H1 (cell line): ENCODE measurements at regions not wholly inside any gene's neighbourhood (a gene's known extent, or its start where the extent isn't known, plus 50 kb on each side); places are given as distances from the start of the nearest gene placed in this dataset.

Source experiments
- CTCF ChIA-PET: fragments of 300-600 bp; sonication (Branson Sonifier 250); formaldehyde crosslinking; loops from one replicate; lab custom pipeline; 2021; ENCODE audit not compliant: partially characterized antibody; lab: Charles Lee
- POLR2A ChIA-PET: fragments of 300-600 bp; sonication (Branson Sonifier 250); formaldehyde crosslinking; loops from one replicate; lab custom pipeline; 2021; ENCODE audit warnings: inconsistent platforms; ENCODE audit not compliant: partially characterized antibody; lab: Charles Lee
- DNase-seq, 2 experiments: peaks; one replicate each; pipeline versions ENCODE4 v3.0.0 to v3.0.0-alpha.2; 2010 to 2022; ENCODE audit warnings: low spot score in 2 of 2, low read depth in 1 of 2, mixed read lengths in 1 of 2
- FAIRE-seq: peaks from 2 replicates; lab custom pipeline; 2011; peaks lifted over from hg19 to GRCh38; lab: Jason Lieb, UNC
- H2AFZ ChIP-seq: 2 replicates; pipeline ENCODE4 v1.8.1; 2012; ENCODE audit warnings: low read length, inconsistent platforms
- H2AK5ac ChIP-seq: 2 replicates; pipeline ENCODE4 v1.6.1; 2013; ENCODE audit warnings: low read depth, low read length
- H2BK120ac ChIP-seq: replicated peaks from 2 replicates; pipeline ENCODE3; 2013; ENCODE audit warnings: low read depth, low read length, inconsistent platforms
- H2BK12ac ChIP-seq: 2 replicates; pipeline ENCODE4 v1.6.1; 2013; ENCODE audit warnings: low read depth, low read length
- H2BK15ac ChIP-seq: 2 replicates; pipeline ENCODE4 v1.6.1; 2013; ENCODE audit warnings: low read length
- H2BK20ac ChIP-seq: 2 replicates; pipeline ENCODE4 v1.6.1; 2013; ENCODE audit warnings: low read length
- H2BK5ac ChIP-seq: 2 replicates; pipeline ENCODE4 v1.6.1; 2013; ENCODE audit warnings: low read depth, low read length
- H3K14ac ChIP-seq: 2 replicates; pipeline ENCODE4 v1.6.1; 2013; ENCODE audit warnings: inconsistent platforms; ENCODE audit not compliant: insufficient read length
- H3K18ac ChIP-seq: 2 replicates; pipeline ENCODE4 v1.6.1; 2013; ENCODE audit warnings: low read length; ENCODE audit errors: extremely low read depth
- H3K23ac ChIP-seq: 2 replicates; pipeline ENCODE4 v1.6.1; 2013; ENCODE audit warnings: inconsistent platforms; ENCODE audit not compliant: insufficient read length
- H3K23me2 ChIP-seq: 2 replicates; pipeline ENCODE4 v1.6.1; 2013; ENCODE audit warnings: low read depth, low read length
- H3K27ac ChIP-seq: 2 replicates; pipeline ENCODE4 v1.6.1; 2011; ENCODE audit warnings: low read depth, low read length, inconsistent platforms
- H3K27me3 ChIP-seq, 4 experiments: replicated peaks in 1 of 4; 1 replicate in 1 of 4; 2 replicates in 3 of 4; pipeline versions ENCODE4 v1.6.1 to v1.8.1; 2011 to 2013; ENCODE audit warnings: low read length in 3 of 4, mild to moderate bottlenecking in 3 of 4, inconsistent platforms in 2 of 4, mixed read lengths in 2 of 4, moderate library complexity in 1 of 4; ENCODE audit not compliant: control insufficient read depth in 3 of 4, insufficient read depth in 3 of 4; ENCODE audit errors: extremely low read depth in 1 of 4
- H3K36me3 ChIP-seq, 4 experiments: 2 replicates each; pipeline versions ENCODE4 v1.6.1 to v1.8.1; 2011 to 2013; ENCODE audit warnings: mild to moderate bottlenecking in 4 of 4, low read length in 3 of 4, moderate library complexity in 2 of 4, control low read depth in 1 of 4, inconsistent platforms in 1 of 4; ENCODE audit not compliant: insufficient read depth in 4 of 4, control insufficient read depth in 2 of 4
- H3K4ac ChIP-seq: replicated peaks from 2 replicates; pipeline ENCODE3; 2013; ENCODE audit warnings: low read length, low read depth, mixed read lengths, inconsistent platforms; ENCODE audit not compliant: insufficient read length
- H3K4me1 ChIP-seq, 4 experiments: replicated peaks in 1 of 4; 1 replicate in 1 of 4; 2 replicates in 3 of 4; pipeline versions ENCODE4 v1.6.1 to v1.8.1; 2011 to 2013; ENCODE audit warnings: low read length in 3 of 4, inconsistent platforms in 2 of 4, mixed read lengths in 1 of 4; ENCODE audit not compliant: insufficient read depth in 4 of 4, control insufficient read depth in 3 of 4
- H3K4me2 ChIP-seq, 2 experiments: 2 replicates each; pipeline versions ENCODE4 v1.6.1 to v1.8.1; 2011 to 2013; ENCODE audit warnings: low read depth in 2 of 2, low read length in 2 of 2, control low read depth in 1 of 2, inconsistent platforms in 1 of 2, mild to moderate bottlenecking in 1 of 2; ENCODE audit not compliant: insufficient read depth in 1 of 2
- H3K4me3 ChIP-seq, 4 experiments: fragments of 200-600, 300-600 bp in 1 of 4; sonication (generic), shearing (Covaris generic), sonication (Bioruptor Twin) in 1 of 4; 2 replicates each; pipeline versions ENCODE4 v1.5.1 to v1.8.1; 2011 to 2016; ENCODE audit warnings: low read length in 4 of 4, low read depth in 3 of 4, control low read depth in 2 of 4, inconsistent platforms in 2 of 4, mild to moderate bottlenecking in 2 of 4, mixed read lengths in 1 of 4, moderate library complexity in 1 of 4; ENCODE audit not compliant: insufficient read depth in 2 of 4; ENCODE audit errors: extremely low read depth in 1 of 4
- H3K56ac ChIP-seq: replicated peaks from 2 replicates; pipeline ENCODE3; 2013; ENCODE audit warnings: low read depth, mild to moderate bottlenecking, mixed read lengths, low read length, inconsistent platforms; ENCODE audit not compliant: insufficient read length
- H3K79me1 ChIP-seq: 2 replicates; pipeline ENCODE4 v1.6.1; 2013; ENCODE audit warnings: low read depth, low read length, control low read depth
- H3K79me2 ChIP-seq, 2 experiments: 2 replicates each; pipeline versions ENCODE4 v1.6.1 to v1.8.1; 2012 to 2013; ENCODE audit warnings: low read length in 2 of 2, mild to moderate bottlenecking in 2 of 2, inconsistent platforms in 1 of 2; ENCODE audit not compliant: insufficient read depth in 2 of 2, control insufficient read depth in 1 of 2
- H3K9ac ChIP-seq, 4 experiments: replicated peaks in 1 of 4; 1 replicate in 1 of 4; 2 replicates in 3 of 4; pipeline versions ENCODE4 v1.6.1 to v1.8.1; 2011 to 2013; ENCODE audit warnings: low read depth in 3 of 4, low read length in 3 of 4, control low read depth in 2 of 4, mild to moderate bottlenecking in 2 of 4, moderate library complexity in 2 of 4, inconsistent platforms in 1 of 4; ENCODE audit errors: extremely low read depth in 1 of 4
- H3K9me3 ChIP-seq, 2 experiments: 2 replicates each; pipeline versions ENCODE4 v1.6.1 to v1.8.1; 2012 to 2013; ENCODE audit warnings: mild to moderate bottlenecking in 2 of 2, moderate library complexity in 2 of 2, control low read depth in 1 of 2, inconsistent platforms in 1 of 2, low read depth in 1 of 2, low read length in 1 of 2, mixed read lengths in 1 of 2; ENCODE audit not compliant: insufficient read depth in 2 of 2
- H4K20me1 ChIP-seq, 2 experiments: replicated peaks in 1 of 2; 2 replicates each; pipeline versions ENCODE3 to v1.8.1; 2011 to 2013; ENCODE audit warnings: inconsistent platforms in 2 of 2, low read length in 2 of 2, mild to moderate bottlenecking in 1 of 2; ENCODE audit not compliant: insufficient read depth in 2 of 2, control insufficient read depth in 1 of 2
- H4K5ac ChIP-seq: 2 replicates; pipeline ENCODE4 v1.6.1; 2013; ENCODE audit warnings: low read length, low read depth, mixed read lengths, inconsistent platforms; ENCODE audit not compliant: insufficient read length
- H4K8ac ChIP-seq: 2 replicates; pipeline ENCODE4 v1.8.0; 2013; ENCODE audit warnings: mild to moderate bottlenecking, moderate library complexity, low read length, inconsistent platforms; ENCODE audit not compliant: insufficient read depth; ENCODE audit errors: extremely low read depth
- H4K91ac ChIP-seq: replicated peaks from 2 replicates; pipeline ENCODE3; 2013; ENCODE audit warnings: low read length, mixed read lengths, inconsistent platforms; ENCODE audit not compliant: insufficient read length
- BRCA1 ChIP-seq: IDR thresholded peaks from 2 replicates; pipeline ENCODE4 v1.6.1; 2012; ENCODE audit warnings: low read depth, low read length, improper control_type of control experiment
- CEBPB ChIP-seq: IDR thresholded peaks from 2 replicates; pipeline ENCODE4 v1.6.1; 2012; ENCODE audit warnings: low read depth, low read length
- CREB1 ChIP-seq: IDR thresholded peaks from 2 replicates; pipeline ENCODE4 v1.6.1; 2012; ENCODE audit warnings: inconsistent platforms
- CTBP2 ChIP-seq: IDR thresholded peaks from 2 replicates; pipeline ENCODE4 v1.7.0; 2011; ENCODE audit warnings: borderline replicate concordance, mild to moderate bottlenecking, moderate library complexity, mixed read lengths, low read length; ENCODE audit not compliant: insufficient read depth, insufficient read length
- EGR1 ChIP-seq: IDR thresholded peaks from 2 replicates; pipeline ENCODE4 v1.6.1; 2011; ENCODE audit warnings: low read depth, low read length, borderline replicate concordance
- EP300 ChIP-seq, 2 experiments: IDR thresholded peaks; 1 replicate in 1 of 2; 2 replicates in 1 of 2; pipeline ENCODE4 v1.6.1; 2011 to 2012; ENCODE audit warnings: low read depth in 2 of 2, low read length in 2 of 2, mild to moderate bottlenecking in 2 of 2, borderline replicate concordance in 1 of 2, inconsistent platforms in 1 of 2, moderate library complexity in 1 of 2
- JUN ChIP-seq: IDR thresholded peaks from 2 replicates; pipeline ENCODE4 v1.6.1; 2011; ENCODE audit warnings: low read depth, mild to moderate bottlenecking, improper control_type of control experiment, low read length
- JUND ChIP-seq: IDR thresholded peaks from 2 replicates; pipeline ENCODE4 v1.6.1; 2011; ENCODE audit warnings: mild to moderate bottlenecking, improper control_type of control experiment, low read length
- KDM4A ChIP-seq: IDR thresholded peaks from one replicate; pipeline ENCODE4 v1.7.1; 2012; ENCODE audit warnings: low read depth, mild to moderate bottlenecking, moderate library complexity, low read length, inconsistent platforms; ENCODE audit not compliant: severe bottlenecking
- NRF1 ChIP-seq: IDR thresholded peaks from 2 replicates; pipeline ENCODE4 v1.6.1; 2011; ENCODE audit warnings: mild to moderate bottlenecking, low read depth, low read length, improper control_type of control experiment
- POLR2A ChIP-seq, 2 experiments: IDR thresholded peaks; 1 replicate in 1 of 2; 2 replicates in 1 of 2; pipeline ENCODE4 v1.6.1; 2011; ENCODE audit warnings: low read depth in 2 of 2, low read length in 2 of 2, mild to moderate bottlenecking in 2 of 2; ENCODE audit errors: control extremely low read depth in 1 of 2
- SAP30 ChIP-seq: fragments of 300-600 bp; sonication (generic); IDR thresholded peaks from 2 replicates; pipeline ENCODE4 v1.7.1; 2012; ENCODE audit warnings: low read length, moderate library complexity, mild to moderate bottlenecking, inconsistent platforms; ENCODE audit not compliant: insufficient read depth, insufficient replicate concordance
- SIX5 ChIP-seq: IDR thresholded peaks from 2 replicates; pipeline ENCODE4 v1.6.1; 2011; ENCODE audit warnings: mild to moderate bottlenecking, low read depth, low read length
- SRF ChIP-seq: IDR thresholded peaks from 2 replicates; pipeline ENCODE4 v1.6.1; 2011; ENCODE audit warnings: mild to moderate bottlenecking, low read depth, low read length, moderate library complexity
- TAF7 ChIP-seq: optimal IDR thresholded peaks from 2 replicates; pipeline ENCODE3; 2011; ENCODE audit warnings: low read depth, mild to moderate bottlenecking, inconsistent platforms, low read length, moderate library complexity, borderline replicate concordance
- TEAD4 ChIP-seq: IDR thresholded peaks from 2 replicates; pipeline ENCODE4 v1.6.1; 2012; ENCODE audit warnings: low read depth, low read length, inconsistent platforms, mixed read lengths
- TF ChIP-seq, protein P1 (sequence below): IDR thresholded peaks from 2 replicates; pipeline ENCODE4 v1.6.1; 2012; ENCODE audit warnings: inconsistent platforms

DNA sequence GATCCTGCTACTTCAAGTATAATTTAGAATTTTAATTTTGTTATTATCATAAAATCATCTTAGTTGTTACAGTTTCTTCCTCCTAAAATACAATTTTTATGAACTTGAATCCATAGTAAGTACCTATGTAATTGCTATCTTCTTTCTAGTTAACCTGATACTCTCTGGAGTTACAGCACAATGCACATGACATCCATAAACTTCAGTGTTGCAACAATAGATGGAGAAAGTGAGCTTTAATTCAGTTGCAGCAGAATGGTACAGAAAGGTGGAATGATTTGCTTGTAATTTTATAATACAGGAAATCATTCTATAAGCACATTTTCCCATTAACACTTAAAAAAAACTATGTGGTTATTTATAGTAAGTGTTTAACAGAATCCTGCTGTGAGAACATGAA lies 372.0 kb downstream of the CDH9 start:
- Histone ChIP-seq H3K9ac (no peak overlapping the region), H4K8ac (no peak overlapping the region), H3K36me3 (no peaks in the 10 kb centered on the region), H3K14ac (no peak overlapping the region), H3K23ac (no peak overlapping the region), H3K56ac (no peak overlapping the region), H3K79me2 (no peaks in the 10 kb centered on the region), H2BK120ac (no peak overlapping the region), H2AK5ac (no peak overlapping the region), H3K4me3 (no peak overlapping the region), H3K18ac (no peak overlapping the region), H3K27ac (no peak overlapping the region), H3K4ac (no peak overlapping the region), H3K79me1 (no peaks in the 10 kb centered on the region), H4K91ac (no peak overlapping the region), H2BK12ac (no peak overlapping the region), H3K23me2 (no peaks in the 10 kb centered on the region; the same call in 1 of the 2 replicates), H4K5ac (no peak overlapping the region), H3K4me1 (no peaks in the 10 kb centered on the region), H3K27me3 (no peaks in the 10 kb centered on the region), H2BK5ac (no peak overlapping the region), H2BK15ac (no peak overlapping the region), H3K4me2 (no peak overlapping the region), H2BK20ac (no peak overlapping the region), H2AFZ (no peak overlapping the region), H3K9me3 (no peaks in the 10 kb centered on the region; a peak in 1 of 4 replicates), H4K20me1 (no peaks in the 10 kb centered on the region)
- no peak for DNase-seq
- ChIA-PET CTCF (no interaction called here), POLR2A (no interaction called here)
- FAIRE-seq = no peak
- TF ChIP-seq CTBP2 = no peak
- no peak for TF ChIP-seq CEBPB
- TF ChIP-seq CREB1 = no peak
- no peak for TF ChIP-seq TAF7
- no peak for TF ChIP-seq NRF1
- no peak for TF ChIP-seq SIX5
- TF ChIP-seq SRF = no peak
- no peak for TF ChIP-seq JUN
- TF ChIP-seq EP300 (IDR thresholded peaks at IDR 0.05; ENCODE audit: borderline replicate concordance in 1 of 2, low read depth in 2 of 2, low read length in 2 of 2) = no peak
- no peak for TF ChIP-seq SAP30
- no peak for TF ChIP-seq KDM4A
- TF ChIP-seq TEAD4 = no peak
- TF ChIP-seq EGR1 = no peak
- TF ChIP-seq POLR2A (IDR thresholded peaks at IDR 0.05; ENCODE audit: control extremely low read depth in 1 of 2, low read depth in 2 of 2, low read length in 2 of 2) = no peak
- no peak for TF ChIP-seq BRCA1
- TF ChIP-seq JUND = no peak
- TF ChIP-seq, protein P1, sequence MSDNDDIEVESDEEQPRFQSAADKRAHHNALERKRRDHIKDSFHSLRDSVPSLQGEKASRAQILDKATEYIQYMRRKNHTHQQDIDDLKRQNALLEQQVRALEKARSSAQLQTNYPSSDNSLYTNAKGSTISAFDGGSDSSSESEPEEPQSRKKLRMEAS = no peak
